ENCODE measurements at regions not wholly inside any gene's neighbourhood (a gene's known extent, or its start where the extent isn't known, plus 50 kb on each side); places are given as distances from the start of the nearest gene placed in this dataset.

- no peak overlapping the region for H3K4me3 ChIP-seq (ENCODE audit: control insufficient read depth, low read depth, low read length)
- DNase-seq (ENCODE audit: low read depth) = no peak
- TF ChIP-seq CTCF (IDR thresholded peaks at IDR 0.05; ENCODE audit: control insufficient read depth, insufficient read depth, low read depth, low read length, missing control alignments) = no peak
Observed at GRCh38 chr6:97399208-97399607, 116.2 kb upstream of the MMS22L start.

- DNase-seq (ENCODE audit: low read depth) = no peak
- no peak overlapping the region for H3K4me3 ChIP-seq (ENCODE audit: control insufficient read depth, low read depth, low read length)
- TF ChIP-seq CTCF (IDR thresholded peaks at IDR 0.05; ENCODE audit: control insufficient read depth, insufficient read depth, low read depth, low read length, missing control alignments) = no peak
Observed at GRCh38 chr6:97401533-97401932, 118.5 kb upstream of the MMS22L start.

- TF ChIP-seq CTCF (IDR thresholded peaks at IDR 0.05; ENCODE audit: control insufficient read depth, insufficient read depth, low read depth, low read length, missing control alignments) = no peak
- H3K4me3 ChIP-seq (ENCODE audit: control insufficient read depth, low read depth, low read length) = no peak overlapping the region
- DNase-seq (ENCODE audit: low read depth) = no peak
Observed at GRCh38 chr6:97405818-97406409, 122.9 kb upstream of the MMS22L start.

GRCh38 chr6:97406633-97407032 lies 123.6 kb upstream of the MMS22L start:
- TF ChIP-seq CTCF (IDR thresholded peaks at IDR 0.05; ENCODE audit: control insufficient read depth, insufficient read depth, low read depth, low read length, missing control alignments) = no peak
- no peak overlapping the region for H3K4me3 ChIP-seq (ENCODE audit: control insufficient read depth, low read depth, low read length)
- DNase-seq (ENCODE audit: low read depth) = no peak

GRCh38 chr6:97411610-97412009 lies 128.6 kb upstream of the MMS22L start:
- no peak overlapping the region for H3K4me3 ChIP-seq (ENCODE audit: control insufficient read depth, low read depth, low read length)
- no peak for TF ChIP-seq CTCF (IDR thresholded peaks at IDR 0.05; ENCODE audit: control insufficient read depth, insufficient read depth, low read depth, low read length, missing control alignments)
- DNase-seq (ENCODE audit: low read depth) = no peak

GRCh38 chr6:97412511-97412910 lies 129.5 kb upstream of the MMS22L start:
- TF ChIP-seq CTCF (IDR thresholded peaks at IDR 0.05; ENCODE audit: control insufficient read depth, insufficient read depth, low read depth, low read length, missing control alignments) = no peak
- no peak for DNase-seq (ENCODE audit: low read depth)
- no peak overlapping the region for H3K4me3 ChIP-seq (ENCODE audit: control insufficient read depth, low read depth, low read length)

GRCh38 chr6:97422171-97422570 lies 139.2 kb upstream of the MMS22L start:
- no peak overlapping the region for H3K4me3 ChIP-seq (ENCODE audit: control insufficient read depth, low read depth, low read length)
- TF ChIP-seq CTCF (IDR thresholded peaks at IDR 0.05; ENCODE audit: control insufficient read depth, insufficient read depth, low read depth, low read length, missing control alignments) = no peak
- DNase-seq (ENCODE audit: low read depth) = no peak
